HG03378 (cell line): ENCODE measurements at regions not wholly inside any gene's neighbourhood (a gene's known extent, or its start where the extent isn't known, plus 50 kb on each side); places are given as distances from the start of the nearest gene placed in this dataset.
"Not testable (repeated sequence)": the region's sequence is repeated elsewhere in the genome, so short reads cannot be mapped to it uniquely, and the experiment has no call there.

Experiments used
- ATAC-seq: cut with Tn5 transposase; IDR thresholded peaks from one replicate; pipeline ENCODE4 v1.9.1; 2021; ENCODE audit warnings: mild to moderate bottlenecking, moderate library complexity; ENCODE audit not compliant: unreplicated experiment

GRCh38 chr9:104269996-104270963 lies 176.2 kb downstream of the SMC2 start:
- no peak for ATAC-seq

GRCh38 chr9:104276709-104277245 lies 182.7 kb downstream of the SMC2 start:
- ATAC-seq = no peak

DNA sequence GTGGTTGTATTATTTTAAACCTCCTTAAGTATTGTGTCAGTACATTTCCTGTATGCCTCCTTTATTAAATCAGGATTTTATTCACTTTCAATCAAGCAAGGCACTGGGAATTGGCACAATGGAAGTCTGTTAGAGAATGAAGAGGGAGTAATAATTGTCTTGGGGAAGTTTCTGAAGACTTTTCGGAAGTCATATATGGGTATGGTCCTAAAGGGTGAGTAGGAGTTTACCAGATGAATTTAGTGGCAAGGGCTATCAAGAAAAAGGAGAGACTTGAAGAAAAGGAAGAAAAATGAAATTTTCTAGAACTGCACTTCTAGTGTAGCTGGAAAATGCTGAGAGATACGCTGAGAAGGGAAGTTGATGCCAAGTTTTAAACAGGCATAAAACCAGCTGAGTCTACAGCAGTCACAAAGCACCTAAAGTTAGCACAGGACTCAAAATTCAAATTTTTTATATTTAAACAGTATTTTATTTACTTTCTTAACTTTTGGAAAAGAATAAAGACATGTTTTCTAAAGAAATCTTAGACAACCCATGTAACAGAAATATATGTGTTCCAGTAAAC lies 184.9 kb downstream of the SMC2 start:
- ATAC-seq = no peak

- no peak for ATAC-seq
These were observed 185.5 kb downstream of the SMC2 start for GRCh38 chr9:104279535-104280177.

DNA sequence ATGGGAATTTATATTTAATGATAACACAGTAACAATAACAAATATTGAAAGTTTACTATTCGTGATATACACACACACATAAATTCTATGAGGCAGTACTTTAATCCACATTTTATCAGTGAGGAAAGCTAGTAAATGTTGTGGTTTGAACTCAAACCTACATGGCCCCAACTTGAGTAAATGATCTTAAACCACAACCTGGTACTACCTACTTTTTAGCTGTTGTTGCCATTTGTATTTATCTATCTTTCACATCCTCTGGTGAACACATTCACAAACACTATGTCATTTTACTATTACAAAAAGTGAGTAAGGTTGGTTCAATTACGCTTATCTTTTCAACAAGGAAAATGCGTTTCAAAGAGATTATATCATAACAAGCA lies 186.1 kb downstream of the SMC2 start:
- ATAC-seq = no peak

- no peak for ATAC-seq
These were observed 186.6 kb downstream of the SMC2 start for GRCh38 chr9:104280711-104281110.

DNA sequence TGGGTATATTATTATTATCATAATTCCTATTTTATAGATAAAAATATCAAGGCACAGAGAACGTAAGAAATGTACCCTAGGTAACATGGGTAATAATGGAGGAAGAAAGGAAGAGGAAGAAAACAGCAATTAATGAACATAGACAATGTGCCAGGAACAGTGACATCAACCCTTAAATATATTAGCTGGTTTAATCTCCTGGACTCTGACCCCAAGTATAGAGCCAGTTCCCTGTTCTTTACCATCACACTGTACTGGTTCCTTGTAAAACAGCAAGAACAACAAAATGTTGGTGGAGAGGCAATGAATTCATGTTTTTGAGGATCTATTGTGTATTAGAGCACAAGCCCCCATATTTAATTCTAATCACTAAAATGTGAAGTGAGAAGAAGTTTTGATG lies 192.1 kb downstream of the SMC2 start:
- no peak for ATAC-seq

DNA sequence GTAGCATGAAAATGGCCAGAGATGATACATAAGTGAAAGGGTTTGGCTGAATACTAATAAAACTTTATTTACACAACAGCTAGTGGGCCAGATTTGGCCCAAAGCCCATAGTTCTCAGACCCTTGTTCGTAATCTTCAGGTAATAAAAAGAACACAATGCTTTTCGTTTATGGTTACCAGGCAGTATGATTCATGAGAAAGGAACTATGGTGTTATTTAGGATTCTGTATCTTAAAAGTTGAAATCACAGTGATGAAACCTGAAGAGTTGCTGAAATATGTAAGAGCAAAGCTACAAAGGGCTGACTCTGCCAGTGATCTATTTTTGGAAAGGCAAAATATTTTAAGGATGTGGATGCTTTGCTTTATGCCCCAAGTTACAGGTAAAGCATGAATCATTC lies 192.7 kb downstream of the SMC2 start:
- no peak for ATAC-seq

- ATAC-seq = no peak
These were observed 193.3 kb downstream of the SMC2 start for GRCh38 chr9:104287253-104287878.

GRCh38 chr9:104293877-104294276 lies 199.8 kb downstream of the SMC2 start:
- no peak for ATAC-seq

- no peak for ATAC-seq
These were observed 203.9 kb upstream of the OR13F1 start for GRCh38 chr9:104300124-104300523.

DNA sequence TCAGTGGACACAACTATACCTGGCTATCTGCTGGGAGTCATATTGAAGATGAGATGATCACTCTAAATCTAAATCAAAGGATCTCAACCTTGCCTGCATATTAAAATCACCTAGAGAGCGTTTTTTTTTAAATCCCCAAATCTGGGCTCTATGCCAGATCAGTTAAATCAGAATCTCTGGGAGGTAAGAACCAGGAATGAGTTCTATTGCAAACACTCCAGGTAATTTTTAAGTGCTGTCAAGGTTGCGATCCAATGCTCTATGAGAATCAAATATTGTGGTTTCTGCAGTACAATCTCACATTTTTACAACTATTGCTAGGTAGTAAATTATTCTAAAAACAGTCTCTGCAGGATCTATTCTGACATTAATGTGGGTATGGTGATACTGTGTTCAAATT lies 202.3 kb upstream of the OR13F1 start:
- no peak for ATAC-seq

GRCh38 chr9:104302775-104303174 lies 201.3 kb upstream of the OR13F1 start:
- no peak for ATAC-seq

- no peak for ATAC-seq
These were observed 199.1 kb upstream of the OR13F1 start for GRCh38 chr9:104304925-104305324.

GRCh38 chr9:104313396-104314110 lies 190.5 kb upstream of the OR13F1 start:
- no peak for ATAC-seq

- ATAC-seq = not testable (repeated sequence)
These were observed 187.7 kb upstream of the OR13F1 start for GRCh38 chr9:104316201-104317009.

GRCh38 chr9:104319198-104319597 lies 184.9 kb upstream of the OR13F1 start:
- no peak for ATAC-seq

DNA sequence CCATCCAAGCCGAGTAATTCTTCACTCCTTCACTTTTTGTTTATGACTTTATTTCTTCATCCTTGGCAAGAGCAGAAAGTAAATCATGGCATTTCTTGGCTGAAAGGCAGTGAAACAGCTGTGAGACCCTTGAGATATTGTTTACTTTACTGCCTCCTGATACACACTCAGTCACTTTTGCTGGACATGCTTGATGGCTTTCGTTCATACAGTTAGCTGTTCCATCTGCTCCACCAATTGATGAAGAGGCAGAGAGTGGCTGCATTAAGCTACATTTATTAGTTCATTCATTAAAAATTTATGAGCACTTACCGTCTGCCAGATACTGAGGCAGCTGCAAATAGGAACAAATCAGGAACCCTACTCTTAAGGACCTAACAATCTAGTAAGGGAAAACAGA lies 184.4 kb upstream of the OR13F1 start:
- no peak for ATAC-seq

DNA sequence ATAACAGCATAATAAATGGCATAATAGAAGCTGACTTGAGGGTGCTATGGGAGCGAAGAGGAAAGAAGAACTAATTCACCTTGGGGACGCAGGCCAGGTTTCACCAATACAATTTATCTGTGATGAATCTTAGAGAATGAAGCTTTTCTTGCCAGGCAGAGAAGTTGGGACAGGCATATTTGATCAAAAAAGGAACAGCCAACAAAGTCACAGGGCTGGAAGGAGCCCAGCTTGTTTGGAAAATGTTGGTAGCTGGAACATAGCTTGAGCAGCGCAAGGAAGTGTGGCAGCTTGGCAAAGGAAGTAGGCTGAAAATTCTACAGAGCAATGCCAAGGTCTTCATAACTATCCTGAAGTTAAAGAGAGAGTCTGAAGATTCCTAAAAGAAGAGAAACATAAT lies 181.5 kb upstream of the OR13F1 start:
- ATAC-seq = no peak
